WTC11 (cell line): ENCODE measurements at regions not wholly inside any gene's neighbourhood (a gene's known extent, or its start where the extent isn't known, plus 50 kb on each side); places are given as distances from the start of the nearest gene placed in this dataset.

Experiments used
- ATAC-seq: fragments of 200-7000 bp; cut with Tn5 transposase; 2 replicates; pipeline ENCODE4 v1.10.0; 2021; ENCODE audit warnings: mild to moderate bottlenecking, moderate library complexity
- CTCF ChIA-PET: fragments of 300-600 bp; sonication (Branson Sonifier 250); formaldehyde crosslinking; loops from one replicate; lab custom pipeline; 2021; ENCODE audit warnings: antibody characterized with exemption; lab: Charles Lee
- POLR2A ChIA-PET: fragments of 350-600 bp; sonication (Branson Sonifier 250); formaldehyde crosslinking; loops from one replicate; lab custom pipeline; 2021; ENCODE audit warnings: antibody characterized with exemption; lab: Charles Lee
- DNase-seq: peaks from one replicate; pipeline ENCODE4 v3.0.0; 2021; ENCODE audit warnings: low spot score
- H3K27ac Mint-ChIP-seq: 2 replicates; pipeline ENCODE4 v1.8.0; 2021; ENCODE audit warnings: mixed read lengths
- H3K27me3 Mint-ChIP-seq: 2 replicates; pipeline ENCODE4 v1.8.0; 2021; ENCODE audit warnings: low read depth, mild to moderate bottlenecking, moderate library complexity, mixed read lengths
- H3K36me3 Mint-ChIP-seq: 2 replicates; pipeline ENCODE4 v1.8.0; 2021; ENCODE audit warnings: mixed read lengths
- H3K4me1 Mint-ChIP-seq: 2 replicates; pipeline ENCODE4 v1.8.0; 2022; ENCODE audit warnings: mixed read lengths
- H3K4me3 Mint-ChIP-seq: 2 replicates; pipeline ENCODE4 v1.8.0; 2021; ENCODE audit warnings: mild to moderate bottlenecking, moderate library complexity, mixed read lengths
- H3K9me3 Mint-ChIP-seq: 2 replicates; pipeline ENCODE4 v1.8.0; 2021; ENCODE audit warnings: mixed read lengths
- AFF4 ChIP-seq: sonication (generic); formaldehyde crosslinking; IDR thresholded peaks from 2 replicates; pipeline ENCODE4 v1.8.1; 2023; ENCODE audit warnings: mild to moderate bottlenecking, missing genetic modification reagents, borderline replicate concordance
- ATF3 ChIP-seq: sonication (generic); formaldehyde crosslinking; conservative IDR thresholded peaks from 2 replicates; pipeline ENCODE4 v1.8.1; 2022; ENCODE audit warnings: mild to moderate bottlenecking, missing genetic modification reagents
- CTCF ChIP-seq: fragments of 200-600 bp; IDR thresholded peaks from 2 replicates; pipeline ENCODE4 v1.8.0; 2022; ENCODE audit warnings: antibody characterized with exemption
- E2F4 ChIP-seq: sonication (generic); formaldehyde crosslinking; IDR thresholded peaks from 2 replicates; pipeline ENCODE4 v1.8.1; 2022; ENCODE audit warnings: low read depth, mild to moderate bottlenecking, moderate library complexity, missing genetic modification reagents, borderline replicate concordance
- EMX1 ChIP-seq: fragments of 250-450 bp; sonication (Bioruptor Pico); IDR thresholded peaks from 2 replicates; pipeline ENCODE4 v1.8.0; 2021; ENCODE audit warnings: mild to moderate bottlenecking
- GRHL2 ChIP-seq: fragments of 250-450 bp; sonication (Bioruptor Pico); IDR thresholded peaks from 2 replicates; pipeline ENCODE4 v1.8.0; 2022; ENCODE audit warnings: mild to moderate bottlenecking, moderate library complexity; ENCODE audit not compliant: insufficient replicate concordance, severe bottlenecking
- JUN ChIP-seq: sonication (generic); formaldehyde crosslinking; IDR thresholded peaks from 2 replicates; pipeline ENCODE4 v1.8.0; 2023; ENCODE audit warnings: mild to moderate bottlenecking, missing genetic modification reagents
- MXD4 ChIP-seq: fragments of 250-450 bp; sonication (Bioruptor Pico); IDR thresholded peaks from 2 replicates; pipeline ENCODE4 v1.8.0; 2021; ENCODE audit warnings: mild to moderate bottlenecking, moderate library complexity, borderline replicate concordance
- MYBL2 ChIP-seq: sonication (generic); formaldehyde crosslinking; IDR thresholded peaks from 2 replicates; pipeline ENCODE4 v1.8.1; 2023; ENCODE audit warnings: mild to moderate bottlenecking, moderate library complexity, missing genetic modification reagents
- NFATC4 ChIP-seq: fragments of 250-450 bp; sonication (Bioruptor Pico); IDR thresholded peaks from 2 replicates; pipeline ENCODE4 v1.9.0; 2021; ENCODE audit warnings: mild to moderate bottlenecking
- NR1H2 ChIP-seq: sonication (generic); formaldehyde crosslinking; IDR thresholded peaks from 2 replicates; pipeline ENCODE4 v1.9.0; 2021; ENCODE audit warnings: mild to moderate bottlenecking, moderate library complexity, missing genetic modification reagents
- PREB ChIP-seq: sonication (generic); formaldehyde crosslinking; IDR thresholded peaks from 2 replicates; pipeline ENCODE4 v1.8.1; 2022; ENCODE audit warnings: mild to moderate bottlenecking, missing genetic modification reagents, moderate library complexity, borderline replicate concordance
- SOX15 ChIP-seq: fragments of 250-450 bp; sonication (Bioruptor Pico); IDR thresholded peaks from 2 replicates; pipeline ENCODE4 v1.9.0; 2021; ENCODE audit warnings: mild to moderate bottlenecking
- TEAD4 ChIP-seq: sonication (generic); formaldehyde crosslinking; IDR thresholded peaks from 2 replicates; pipeline ENCODE4 v1.8.0; 2022; ENCODE audit warnings: mild to moderate bottlenecking, missing genetic modification reagents
- USF1 ChIP-seq: sonication (generic); formaldehyde crosslinking; IDR thresholded peaks from 2 replicates; pipeline ENCODE4 v1.8.0; 2022; ENCODE audit warnings: mild to moderate bottlenecking, missing genetic modification reagents
- ZNF138 ChIP-seq: sonication (generic); formaldehyde crosslinking; conservative IDR thresholded peaks from 2 replicates; pipeline ENCODE4 v1.8.1; 2022; ENCODE audit warnings: mild to moderate bottlenecking, moderate library complexity, missing genetic modification reagents
- ZNF219 ChIP-seq: sonication (generic); formaldehyde crosslinking; IDR thresholded peaks from 2 replicates; pipeline ENCODE4 v1.8.0; 2023; ENCODE audit warnings: missing genetic modification reagents, mild to moderate bottlenecking, borderline replicate concordance
- ZNF281 ChIP-seq: sonication (generic); formaldehyde crosslinking; IDR thresholded peaks from 2 replicates; pipeline ENCODE4 v1.8.0; 2023; ENCODE audit warnings: mild to moderate bottlenecking, missing genetic modification reagents
- ZNF423 ChIP-seq: fragments of 250-450 bp; sonication (Bioruptor Pico); IDR thresholded peaks from 2 replicates; pipeline ENCODE4 v2.1.2; 2022; ENCODE audit warnings: mild to moderate bottlenecking, moderate library complexity

- CTCF ChIA-PET, result interaction anchor here (0.6 to 1.8 kb wide), 3 partner anchors 35 to 192 kb away, joined by 3 to 5 read pairs (median 4); no protein-coding TSS in a partner anchor
- Mint-ChIP-seq H3K9me3 (no peaks in the 10 kb centered on the region), H3K4me3 (no peak overlapping the region)
Measured at GRCh38 chr12:4084573-4084972, 189.0 kb upstream of the CCND2 start.

GRCh38 chr12:4082809-4083403 lies 190.7 kb upstream of the CCND2 start:
- POLR2A ChIA-PET, result no interaction called here
- peaks cover 1% of the 10 kb centered on the region for H3K9me3 Mint-ChIP-seq
- TF ChIP-seq ZNF138 (no peak), SOX15 (CRISPR knock-in tag) (no peak), GRHL2 (CRISPR knock-in tag) (no peak), E2F4 (no peak), JUN (CRISPR knock-in tag) (no peak), ZNF219 (CRISPR knock-in tag) (no peak), NFATC4 (CRISPR knock-in tag) (no peak), CTCF (no peak), AFF4 (no peak), TEAD4 (CRISPR knock-in tag) (no peak)
- CTCF ChIA-PET, result no interaction called here
- DNase-seq, result no peak
- no peak overlapping the region for H3K27ac Mint-ChIP-seq
- H3K36me3 Mint-ChIP-seq, result no peaks in the 10 kb centered on the region
- ATAC-seq, result no peak
- H3K27me3 Mint-ChIP-seq, result peaks cover 3% of the 10 kb centered on the region; the same call in 1 of the 2 replicates
- no peaks in the 10 kb centered on the region for H3K4me1 Mint-ChIP-seq
- H3K4me3 Mint-ChIP-seq, result no peak overlapping the region

More at GRCh38 chr12:4084573-4084972, 189.0 kb upstream of the CCND2 start:
- H3K4me1 Mint-ChIP-seq, result peaks cover 9% of the 10 kb centered on the region; the same call in 1 of the 2 replicates
- TF ChIP-seq ZNF423 (no peak), NR1H2 (CRISPR knock-in tag) (no peak), ATF3 (CRISPR knock-in tag) (no peak), ZNF281 (CRISPR knock-in tag) (no peak), MXD4 (CRISPR knock-in tag) (no peak), MYBL2 (CRISPR knock-in tag) (no peak), PREB (no peak), EMX1 (no peak), USF1 (CRISPR knock-in tag) (no peak)
- TF ChIP-seq, all 79 proteins: peak for 0
- no peaks in the 10 kb centered on the region for H3K36me3 Mint-ChIP-seq
- DNase-seq (no peak), ATAC-seq (no peak)
- peaks cover 3% of the 10 kb centered on the region; the same call in 1 of the 2 replicates for H3K27me3 Mint-ChIP-seq
- H3K27ac Mint-ChIP-seq, result no peak overlapping the region
- POLR2A ChIA-PET, result interaction anchor here (1.4 kb wide), 1 partner anchor 12 kb away, joined by 3 read pairs; no protein-coding TSS in a partner anchor
